Tongue (tissue), 2 donors: ENCODE measurements at regions not wholly inside any gene's neighbourhood (a gene's known extent, or its start where the extent isn't known, plus 50 kb on each side); places are given as distances from the start of the nearest gene placed in this dataset. TPM values are rescaled to one million over a fixed set of nuclear protein-coding genes. Genes with fewer than 3 reads are reported as not detected.
"Not testable (repeated sequence)": the region's sequence is repeated elsewhere in the genome, so short reads cannot be mapped to it uniquely, and the experiment has no call there.

ENCODE experiments used
- DNase-seq: peaks from one replicate; pipeline ENCODE4 v3.0.0-alpha.2; 2015
- small RNA-seq: library from RNA; depleted of rRNA; stranded (forward); fragments of <200 nt; gene quantifications from one replicate; pipeline ENCODE3, GENCODE V24; 2014; ENCODE audit warnings: low replicate concordance

GRCh38 chr4:118587946-118588345, 97.2 kb upstream of the METTL14 start:
- no peak for DNase-seq

DNA sequence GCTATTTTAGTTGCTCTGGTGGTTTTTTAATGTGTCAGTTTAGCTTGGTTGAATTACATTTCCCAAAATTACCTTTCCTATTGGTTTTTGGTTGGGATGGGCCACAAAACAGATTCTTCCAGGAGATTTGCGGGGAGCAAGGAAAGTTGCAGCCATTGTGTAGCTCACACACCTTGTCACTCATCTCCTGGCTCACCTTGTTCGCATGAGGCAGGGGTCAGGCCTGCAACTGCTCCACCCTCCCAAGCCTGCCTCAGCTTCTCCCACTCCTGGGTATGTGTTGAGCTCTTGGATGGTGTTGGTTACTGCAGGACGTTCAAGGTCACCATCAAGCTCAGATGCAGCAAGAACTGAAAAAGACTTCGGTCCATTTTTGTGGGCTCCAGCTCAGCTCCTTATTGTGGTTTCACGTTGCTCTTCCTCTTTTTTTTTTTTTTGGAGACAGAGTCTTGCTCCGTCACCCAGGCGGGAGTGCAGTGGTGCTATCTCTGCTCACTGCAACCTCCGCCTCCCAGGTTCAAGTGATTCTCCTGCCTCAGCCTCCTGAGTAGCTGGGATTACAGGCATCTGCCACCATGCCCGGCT, 95.6 kb upstream of the METTL14 start:
- DNase-seq = no peak

GRCh38 chr4:118591339-118592046, 93.7 kb upstream of the METTL14 start:
- peak; percentile 97 for DNase-seq

GRCh38 chr4:118592289-118592688, 92.9 kb upstream of the METTL14 start:
- not testable (repeated sequence) for DNase-seq

DNA sequence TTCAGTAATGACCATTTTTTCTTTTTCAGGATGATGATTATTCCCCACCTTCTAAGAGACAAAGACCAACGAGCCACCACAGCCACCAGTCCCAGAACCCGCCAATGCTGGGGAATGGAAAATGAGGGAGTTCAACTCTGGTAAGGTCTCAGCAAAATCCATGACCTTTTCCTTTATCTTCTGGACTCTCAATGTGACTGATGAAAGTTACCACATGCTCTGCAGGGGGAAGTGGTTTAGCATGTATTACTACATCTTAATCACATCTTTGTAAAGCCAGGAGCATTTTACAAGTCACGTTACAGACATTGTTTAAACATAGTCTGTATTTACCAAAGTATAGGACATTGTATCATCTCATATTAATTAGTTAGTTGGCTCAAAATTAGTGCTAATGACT, 89.3 kb upstream of the METTL14 start:
- DNase-seq = not testable (repeated sequence)

GRCh38 chr4:118625097-118625496, 60.1 kb upstream of the METTL14 start:
- DNase-seq = not testable (repeated sequence)

DNA sequence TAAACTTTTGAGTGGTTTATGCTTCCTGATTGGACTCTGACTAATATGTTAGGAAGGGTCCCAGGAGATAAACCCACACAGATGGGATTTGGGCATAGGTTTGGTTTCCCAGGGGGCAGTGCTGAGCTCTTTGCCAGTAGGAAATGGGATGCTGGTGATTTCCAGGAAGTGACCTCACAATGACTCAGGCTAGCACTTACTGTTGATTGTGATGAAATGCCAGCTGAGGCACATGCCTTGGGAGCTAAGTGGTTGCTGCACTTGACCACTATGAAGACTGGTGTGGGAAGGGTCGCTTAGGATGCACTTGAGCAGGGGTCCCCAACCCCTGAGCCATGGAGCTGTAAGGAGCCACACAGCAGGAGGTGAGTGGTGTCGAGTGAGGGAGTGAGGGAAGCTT, 55.5 kb upstream of the METTL14 start:
- DNase-seq = not testable (repeated sequence)

- not testable (repeated sequence) for DNase-seq
These were observed 54.3 kb upstream of the METTL14 start for GRCh38 chr4:118630897-118631296.

GRCh38 chr4:118631321-118632050, 53.7 kb upstream of the METTL14 start:
- not testable (repeated sequence) for DNase-seq

- not testable (repeated sequence) for DNase-seq
These were observed 51.7 kb upstream of the METTL14 start for GRCh38 chr4:118633476-118633875.

GRCh38 chr4:118634126-118634875, 50.9 kb upstream of the METTL14 start:
- not testable (repeated sequence) for DNase-seq

Small RNA genes lying in the stretch of these regions (small RNA-seq; reads per million reads assigned to genes)
- gene AC092670.1 (not detected), gene RNU6-1054P (not detected)
